GM20000 (cell line): ENCODE measurements at regions not wholly inside any gene's neighbourhood (a gene's known extent, or its start where the extent isn't known, plus 50 kb on each side); places are given as distances from the start of the nearest gene placed in this dataset.
A peak's percentile ranks its signal among the peaks of the same experiment; 100 is the strongest.
"Not testable (repeated sequence)": the region's sequence is repeated elsewhere in the genome, so short reads cannot be mapped to it uniquely, and the experiment has no call there.

Source experiments
- DNase-seq: peaks from one replicate; pipeline ENCODE4 v3.0.0; 2012; ENCODE audit warnings: low spot score
- CTCF ChIP-seq: IDR thresholded peaks from 2 replicates; pipeline ENCODE4 v1.5.1; 2012; ENCODE audit warnings: mild to moderate bottlenecking, control low read depth; ENCODE audit errors: extremely low read depth, missing control alignments

- DNase-seq = no peak
- TF ChIP-seq CTCF = no peak
Observed at GRCh38 chr2:47728551-47728950, 54.4 kb upstream of the MSH6 start.

- TF ChIP-seq CTCF = no peak
- DNase-seq = no peak
Observed at GRCh38 chr2:47727956-47728355, 55.0 kb upstream of the MSH6 start.

GRCh38 chr2:47726978-47727377 is 56.0 kb upstream of the MSH6 start:
- not testable (repeated sequence) for DNase-seq

- no peak for TF ChIP-seq CTCF
- no peak for DNase-seq
Observed at GRCh38 chr2:47725808-47726207, 57.1 kb upstream of the MSH6 start.

GRCh38 chr2:47724221-47724981 is 58.5 kb upstream of the MSH6 start:
- DNase-seq = peak; percentile 76
- TF ChIP-seq CTCF = no peak

GRCh38 chr2:47721296-47721695 is 61.6 kb upstream of the MSH6 start:
- no peak for TF ChIP-seq CTCF
- DNase-seq = no peak

GRCh38 chr2:47720559-47720958 is 62.4 kb upstream of the MSH6 start:
- no peak for DNase-seq

More at GRCh38 chr2:47720559-47720958, 62.4 kb upstream of the MSH6 start:
- TF ChIP-seq CTCF = no peak
